Astrocyte (in vitro differentiated cells and primary cell): ENCODE measurements at regions not wholly inside any gene's neighbourhood (a gene's known extent, or its start where the extent isn't known, plus 50 kb on each side); places are given as distances from the start of the nearest gene placed in this dataset.

Experiments used
- DNase-seq: peaks from one replicate; pipeline ENCODE4 v3.0.0-alpha.2; 2010; ENCODE audit warnings: low read depth
- FAIRE-seq: peaks from 2 replicates; lab custom pipeline; 2011; peaks lifted over from hg19 to GRCh38; lab: Jason Lieb, UNC
- H2AFZ ChIP-seq: 2 replicates; pipeline ENCODE4 v1.6.0; 2012; ENCODE audit warnings: low read depth, low read length, inconsistent platforms
- H3K27ac ChIP-seq: 2 replicates; pipeline ENCODE4 v1.5.1; 2011; ENCODE audit warnings: low read depth, low read length, inconsistent platforms
- H3K27me3 ChIP-seq: 2 replicates; pipeline ENCODE4 v1.6.0; 2011; ENCODE audit warnings: low read length, inconsistent platforms; ENCODE audit not compliant: insufficient read depth
- H3K36me3 ChIP-seq: 2 replicates; pipeline ENCODE4 v1.5.1; 2011; ENCODE audit warnings: low read length, inconsistent platforms; ENCODE audit not compliant: insufficient read depth
- H3K4me1 ChIP-seq: 2 replicates; pipeline ENCODE4 v1.5.1; 2011; ENCODE audit warnings: low read length, inconsistent platforms; ENCODE audit not compliant: insufficient read depth
- H3K4me2 ChIP-seq: 2 replicates; pipeline ENCODE4 v1.6.0; 2012; ENCODE audit warnings: low read length, inconsistent platforms
- H3K4me3 ChIP-seq: 2 replicates; pipeline ENCODE4 v1.5.1; 2011; ENCODE audit warnings: low read depth, mild to moderate bottlenecking, low read length, inconsistent platforms; ENCODE audit not compliant: insufficient read depth
- H3K79me2 ChIP-seq: 2 replicates; pipeline ENCODE4 v1.6.0; 2012; ENCODE audit warnings: mild to moderate bottlenecking, low read length, inconsistent platforms; ENCODE audit not compliant: insufficient read depth
- H3K9ac ChIP-seq: 2 replicates; pipeline ENCODE4 v1.6.0; 2012; ENCODE audit warnings: mild to moderate bottlenecking, low read length, inconsistent platforms
- H3K9me3 ChIP-seq: 2 replicates; pipeline ENCODE4 v1.5.1; 2012; ENCODE audit warnings: low read depth, mild to moderate bottlenecking, low read length, inconsistent platforms; ENCODE audit not compliant: insufficient read depth
- H4K20me1 ChIP-seq: 2 replicates; pipeline ENCODE4 v1.6.0; 2012; ENCODE audit warnings: low read length, inconsistent platforms; ENCODE audit not compliant: insufficient read depth
- H3K27ac Mint-ChIP-seq: one replicate; pipeline ENCODE4 v1.8.0; 2021; ENCODE audit warnings: mild to moderate bottlenecking, mixed read lengths; ENCODE audit not compliant: unreplicated experiment
- H3K27me3 Mint-ChIP-seq: one replicate; pipeline ENCODE4 v1.8.0; 2021; ENCODE audit warnings: low read depth, mixed read lengths; ENCODE audit not compliant: unreplicated experiment
- H3K36me3 Mint-ChIP-seq: one replicate; pipeline ENCODE4 v1.8.0; 2021; ENCODE audit warnings: low read depth, mixed read lengths; ENCODE audit not compliant: unreplicated experiment
- H3K4me1 Mint-ChIP-seq: one replicate; pipeline ENCODE4 v1.8.0; 2021; ENCODE audit warnings: low read depth, mixed read lengths; ENCODE audit not compliant: unreplicated experiment
- H3K4me3 Mint-ChIP-seq: one replicate; pipeline ENCODE4 v1.8.0; 2021; ENCODE audit warnings: mild to moderate bottlenecking, moderate library complexity, mixed read lengths; ENCODE audit not compliant: unreplicated experiment
- H3K9me3 Mint-ChIP-seq: one replicate; pipeline ENCODE4 v1.8.0; 2021; ENCODE audit warnings: mild to moderate bottlenecking, mixed read lengths; ENCODE audit not compliant: unreplicated experiment
- EZH2 ChIP-seq: IDR thresholded peaks from 2 replicates; pipeline ENCODE4 v1.6.1; 2012; ENCODE audit warnings: mild to moderate bottlenecking, low read length, inconsistent platforms; ENCODE audit not compliant: insufficient read depth
- TF ChIP-seq, protein P1 (sequence below): IDR thresholded peaks from 2 replicates; pipeline ENCODE4 v1.5.1; 2011; ENCODE audit warnings: low read depth, mild to moderate bottlenecking, inconsistent platforms, low read length, moderate library complexity; ENCODE audit not compliant: insufficient read depth

DNA sequence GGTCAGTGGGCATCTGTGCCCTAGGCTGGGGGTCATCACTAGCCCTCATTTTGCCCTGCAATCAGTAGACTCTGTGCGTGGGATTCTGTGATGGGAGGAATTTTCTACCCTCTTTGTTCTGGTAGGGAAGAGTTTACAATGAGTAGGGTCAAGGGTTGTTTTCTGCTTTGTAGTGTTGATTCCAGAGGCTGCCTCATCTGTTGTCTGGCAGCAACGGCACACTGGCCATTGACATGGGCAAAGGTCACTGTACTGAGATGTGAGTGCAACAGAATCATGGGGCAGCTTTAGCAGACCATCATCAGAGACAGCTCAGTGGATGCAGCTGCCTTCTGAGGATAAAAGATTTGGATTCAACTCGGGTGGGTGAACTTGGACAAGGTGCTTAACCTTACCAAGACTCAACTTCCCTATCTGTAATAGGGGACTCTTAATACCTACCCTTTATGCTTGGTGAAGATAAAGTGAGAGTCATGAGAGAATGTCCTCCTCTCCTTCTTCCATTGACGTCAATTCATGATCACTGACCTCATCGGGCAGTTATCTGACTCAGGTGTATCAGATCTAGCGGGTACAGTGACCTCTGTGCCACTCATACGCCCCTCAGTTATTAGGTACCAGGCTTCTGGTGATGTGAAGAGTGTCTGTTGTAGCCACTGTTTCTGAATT is 127.5 kb downstream of the RPLP1 start:
- Mint-ChIP-seq H3K27me3 (peaks cover 74% of the 10 kb centered on the region), H3K27ac (no peak overlapping the region), H3K36me3 (no peaks in the 10 kb centered on the region), H3K9me3 (peaks cover 3% of the 10 kb centered on the region), H3K4me3 (no peak overlapping the region), H3K4me1 (peaks cover 15% of the 10 kb centered on the region)
- TF ChIP-seq, protein P1, sequence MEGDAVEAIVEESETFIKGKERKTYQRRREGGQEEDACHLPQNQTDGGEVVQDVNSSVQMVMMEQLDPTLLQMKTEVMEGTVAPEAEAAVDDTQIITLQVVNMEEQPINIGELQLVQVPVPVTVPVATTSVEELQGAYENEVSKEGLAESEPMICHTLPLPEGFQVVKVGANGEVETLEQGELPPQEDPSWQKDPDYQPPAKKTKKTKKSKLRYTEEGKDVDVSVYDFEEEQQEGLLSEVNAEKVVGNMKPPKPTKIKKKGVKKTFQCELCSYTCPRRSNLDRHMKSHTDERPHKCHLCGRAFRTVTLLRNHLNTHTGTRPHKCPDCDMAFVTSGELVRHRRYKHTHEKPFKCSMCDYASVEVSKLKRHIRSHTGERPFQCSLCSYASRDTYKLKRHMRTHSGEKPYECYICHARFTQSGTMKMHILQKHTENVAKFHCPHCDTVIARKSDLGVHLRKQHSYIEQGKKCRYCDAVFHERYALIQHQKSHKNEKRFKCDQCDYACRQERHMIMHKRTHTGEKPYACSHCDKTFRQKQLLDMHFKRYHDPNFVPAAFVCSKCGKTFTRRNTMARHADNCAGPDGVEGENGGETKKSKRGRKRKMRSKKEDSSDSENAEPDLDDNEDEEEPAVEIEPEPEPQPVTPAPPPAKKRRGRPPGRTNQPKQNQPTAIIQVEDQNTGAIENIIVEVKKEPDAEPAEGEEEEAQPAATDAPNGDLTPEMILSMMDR = no peak
- TF ChIP-seq EZH2 = no peak
- Histone ChIP-seq H4K20me1 (no peaks in the 10 kb centered on the region), H3K27me3 (peaks cover 10% of the 10 kb centered on the region), H2AFZ (no peak overlapping the region), H3K36me3 (no peaks in the 10 kb centered on the region), H3K4me2 (no peak overlapping the region), H3K4me3 (no peak overlapping the region), H3K9ac (no peak overlapping the region), H3K27ac (no peak overlapping the region), H3K9me3 (no peaks in the 10 kb centered on the region), H3K79me2 (no peaks in the 10 kb centered on the region), H3K4me1 (peaks cover 8% of the 10 kb centered on the region)
- DNase-seq = no peak
- no peak for FAIRE-seq

DNA sequence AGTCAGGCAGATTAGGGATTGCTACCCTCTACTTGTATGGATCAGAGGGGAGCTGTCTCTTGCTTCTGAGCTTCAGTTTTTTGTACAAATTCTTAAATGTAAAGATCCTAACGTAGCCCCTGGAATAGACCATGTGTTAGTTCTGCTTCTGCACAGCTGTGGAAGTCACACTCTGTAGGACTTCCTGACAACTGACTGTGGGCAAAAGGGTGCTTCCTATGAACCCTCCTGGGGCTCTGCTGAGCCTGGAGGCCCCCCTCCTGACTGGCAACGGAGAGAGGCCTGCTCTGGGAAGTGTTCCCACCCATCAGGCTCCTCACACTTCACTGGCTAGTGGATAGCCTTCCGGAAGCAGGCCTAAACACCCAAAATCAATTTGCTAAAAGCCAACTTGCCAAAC is 131.0 kb downstream of the RPLP1 start:
- TF ChIP-seq, protein P1 = no peak
- no peak for TF ChIP-seq EZH2
- Mint-ChIP-seq H3K27ac (no peak overlapping the region), H3K4me1 (peaks cover 8% of the 10 kb centered on the region), H3K36me3 (no peaks in the 10 kb centered on the region), H3K27me3 (peaks cover 72% of the 10 kb centered on the region), H3K9me3 (peaks cover 14% of the 10 kb centered on the region), H3K4me3 (no peak overlapping the region)
- H3K27me3 ChIP-seq = peaks cover 9% of the 10 kb centered on the region
- H3K4me3 ChIP-seq = no peak overlapping the region
- no peaks in the 10 kb centered on the region for H3K9me3 ChIP-seq
- no peak overlapping the region for H2AFZ ChIP-seq
- no peak overlapping the region for H3K9ac ChIP-seq
- H3K79me2 ChIP-seq = no peaks in the 10 kb centered on the region
- H3K27ac ChIP-seq = no peak overlapping the region
- peaks cover under 1% of the 10 kb centered on the region for H3K4me1 ChIP-seq
- no peaks in the 10 kb centered on the region for H3K36me3 ChIP-seq
- H4K20me1 ChIP-seq = no peaks in the 10 kb centered on the region
- DNase-seq = no peak
- H3K4me2 ChIP-seq = no peak overlapping the region
- no peak for FAIRE-seq

DNA sequence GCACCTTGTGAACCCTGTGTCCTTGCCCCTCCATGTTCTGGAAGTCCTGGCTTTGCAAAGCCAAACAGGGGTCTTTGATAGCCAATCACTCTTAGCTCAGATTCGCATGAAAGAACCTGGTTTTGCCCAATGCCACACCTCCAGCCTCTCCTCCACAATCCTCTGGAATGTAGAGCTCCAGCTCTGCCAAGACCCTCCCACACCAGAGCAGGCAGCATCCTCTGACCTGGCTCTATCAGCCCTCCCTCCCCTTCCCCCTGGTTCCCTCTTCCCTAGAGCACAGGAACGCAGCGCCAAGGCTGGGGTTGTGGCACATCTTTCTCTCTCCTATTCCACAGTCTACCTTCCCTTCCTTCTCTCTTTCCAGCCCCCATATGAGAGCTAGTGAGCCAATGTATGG is 133.3 kb downstream of the RPLP1 start:
- Histone ChIP-seq H3K36me3 (no peaks in the 10 kb centered on the region), H3K79me2 (no peaks in the 10 kb centered on the region), H3K27me3 (peaks cover 4% of the 10 kb centered on the region), H3K9ac (no peak overlapping the region), H3K9me3 (no peaks in the 10 kb centered on the region), H3K4me1 (no peaks in the 10 kb centered on the region), H3K4me3 (no peak overlapping the region), H3K27ac (no peak overlapping the region), H3K4me2 (no peak overlapping the region), H2AFZ (no peak overlapping the region), H4K20me1 (no peaks in the 10 kb centered on the region)
- Mint-ChIP-seq H3K36me3 (no peaks in the 10 kb centered on the region), H3K27me3 (peaks cover 52% of the 10 kb centered on the region), H3K27ac (no peak overlapping the region), H3K4me3 (no peak overlapping the region), H3K4me1 (peaks cover 3% of the 10 kb centered on the region), H3K9me3 (peaks cover 17% of the 10 kb centered on the region)
- TF ChIP-seq, protein P1 = no peak
- TF ChIP-seq EZH2 = no peak
- no peak for DNase-seq
- FAIRE-seq = no peak
